ENCODE measurements at regions not wholly inside any gene's neighbourhood (a gene's known extent, or its start where the extent isn't known, plus 50 kb on each side); places are given as distances from the start of the nearest gene placed in this dataset.

- TF ChIP-seq ZNF114 (CRISPR knock-in tag; IDR thresholded peaks at IDR 0.05): no peak
Measured at GRCh38 chr7:115559877-115560276, 470.7 kb downstream of the TFEC start (continued).

DNA sequence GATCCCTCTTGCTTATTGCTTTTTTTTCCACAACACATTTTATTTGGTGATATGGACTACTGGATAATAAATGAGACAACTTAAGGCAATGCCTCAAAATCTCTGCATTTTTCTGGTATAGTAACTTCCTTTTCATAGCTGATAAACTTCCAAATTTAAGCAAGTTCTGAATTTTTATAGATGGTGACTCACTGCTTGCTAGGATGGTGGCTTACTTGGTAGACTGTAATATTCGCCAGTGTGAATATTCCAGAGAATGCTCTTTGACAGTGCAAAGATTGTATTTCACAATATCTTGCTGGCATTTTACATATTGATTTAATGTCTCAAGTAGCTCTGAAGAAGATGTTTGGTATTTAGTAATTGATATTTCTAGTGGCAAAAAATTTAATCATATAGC is 472.4 kb downstream of the TFEC start:
- H3K9me2 ChIP-seq (ENCODE audit: insufficient read depth): 0 out of 2 replicates have a peak, but pooled peaks cover 5% of the 10 kb centered on the region
- no peaks in the 10 kb centered on the region for H3K79me2 ChIP-seq (replicated peaks; ENCODE audit: insufficient read depth)
- no peaks in the 10 kb centered on the region for H3F3A ChIP-seq (replicated peaks; ENCODE audit: low read depth)
- Mint-ChIP-seq H3K4me1 (no peaks in the 10 kb centered on the region), H3K27ac (no peak overlapping the region), H3K36me3 (ENCODE audit: low read depth) (no peaks in the 10 kb centered on the region), H3K9me3 (peaks cover 4% of the 10 kb centered on the region; the same call in 1 of the 3 replicates), H3K27me3 (ENCODE audit: insufficient read depth, low read depth, poor library complexity) (peaks cover 3% of the 10 kb centered on the region), H3K4me3 (no peak overlapping the region)
- no peak for DNase-seq (ENCODE audit: low spot score)
- no peak overlapping the region for H3K27ac ChIP-seq (ENCODE audit: low read depth)
- no peaks in the 10 kb centered on the region for H4K20me1 ChIP-seq (replicated peaks; ENCODE audit: insufficient read depth)
- H3K36me3 ChIP-seq (ENCODE audit: insufficient read depth): no peaks in the 10 kb centered on the region
- no peaks in the 10 kb centered on the region for H3K4me1 ChIP-seq (ENCODE audit: insufficient read depth)
- no peak overlapping the region for H3K4me3 ChIP-seq
- no peak overlapping the region for H3K4me2 ChIP-seq
- no peaks in the 10 kb centered on the region for H3K27me3 ChIP-seq (ENCODE audit: insufficient read depth)
- TF ChIP-seq, protein P1, sequence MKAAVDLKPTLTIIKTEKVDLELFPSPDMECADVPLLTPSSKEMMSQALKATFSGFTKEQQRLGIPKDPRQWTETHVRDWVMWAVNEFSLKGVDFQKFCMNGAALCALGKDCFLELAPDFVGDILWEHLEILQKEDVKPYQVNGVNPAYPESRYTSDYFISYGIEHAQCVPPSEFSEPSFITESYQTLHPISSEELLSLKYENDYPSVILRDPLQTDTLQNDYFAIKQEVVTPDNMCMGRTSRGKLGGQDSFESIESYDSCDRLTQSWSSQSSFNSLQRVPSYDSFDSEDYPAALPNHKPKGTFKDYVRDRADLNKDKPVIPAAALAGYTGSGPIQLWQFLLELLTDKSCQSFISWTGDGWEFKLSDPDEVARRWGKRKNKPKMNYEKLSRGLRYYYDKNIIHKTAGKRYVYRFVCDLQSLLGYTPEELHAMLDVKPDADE (IDR thresholded peaks at IDR 0.05): no peak
- no peak for TF ChIP-seq STAT1 (IDR thresholded peaks at IDR 0.05; ENCODE audit: unreplicated experiment)
- TF ChIP-seq CREB1 (CRISPR knock-in tag; IDR thresholded peaks at IDR 0.05; ENCODE audit: low read depth): no peak
- TF ChIP-seq, protein P2, sequence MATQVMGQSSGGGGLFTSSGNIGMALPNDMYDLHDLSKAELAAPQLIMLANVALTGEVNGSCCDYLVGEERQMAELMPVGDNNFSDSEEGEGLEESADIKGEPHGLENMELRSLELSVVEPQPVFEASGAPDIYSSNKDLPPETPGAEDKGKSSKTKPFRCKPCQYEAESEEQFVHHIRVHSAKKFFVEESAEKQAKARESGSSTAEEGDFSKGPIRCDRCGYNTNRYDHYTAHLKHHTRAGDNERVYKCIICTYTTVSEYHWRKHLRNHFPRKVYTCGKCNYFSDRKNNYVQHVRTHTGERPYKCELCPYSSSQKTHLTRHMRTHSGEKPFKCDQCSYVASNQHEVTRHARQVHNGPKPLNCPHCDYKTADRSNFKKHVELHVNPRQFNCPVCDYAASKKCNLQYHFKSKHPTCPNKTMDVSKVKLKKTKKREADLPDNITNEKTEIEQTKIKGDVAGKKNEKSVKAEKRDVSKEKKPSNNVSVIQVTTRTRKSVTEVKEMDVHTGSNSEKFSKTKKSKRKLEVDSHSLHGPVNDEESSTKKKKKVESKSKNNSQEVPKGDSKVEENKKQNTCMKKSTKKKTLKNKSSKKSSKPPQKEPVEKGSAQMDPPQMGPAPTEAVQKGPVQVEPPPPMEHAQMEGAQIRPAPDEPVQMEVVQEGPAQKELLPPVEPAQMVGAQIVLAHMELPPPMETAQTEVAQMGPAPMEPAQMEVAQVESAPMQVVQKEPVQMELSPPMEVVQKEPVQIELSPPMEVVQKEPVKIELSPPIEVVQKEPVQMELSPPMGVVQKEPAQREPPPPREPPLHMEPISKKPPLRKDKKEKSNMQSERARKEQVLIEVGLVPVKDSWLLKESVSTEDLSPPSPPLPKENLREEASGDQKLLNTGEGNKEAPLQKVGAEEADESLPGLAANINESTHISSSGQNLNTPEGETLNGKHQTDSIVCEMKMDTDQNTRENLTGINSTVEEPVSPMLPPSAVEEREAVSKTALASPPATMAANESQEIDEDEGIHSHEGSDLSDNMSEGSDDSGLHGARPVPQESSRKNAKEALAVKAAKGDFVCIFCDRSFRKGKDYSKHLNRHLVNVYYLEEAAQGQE (IDR thresholded peaks at IDR 0.05; ENCODE audit: unreplicated experiment): no peak
- TF ChIP-seq POLR2AphosphoS5 (IDR thresholded peaks at IDR 0.05; ENCODE audit: low read depth): no peak
- TF ChIP-seq, protein P3, sequence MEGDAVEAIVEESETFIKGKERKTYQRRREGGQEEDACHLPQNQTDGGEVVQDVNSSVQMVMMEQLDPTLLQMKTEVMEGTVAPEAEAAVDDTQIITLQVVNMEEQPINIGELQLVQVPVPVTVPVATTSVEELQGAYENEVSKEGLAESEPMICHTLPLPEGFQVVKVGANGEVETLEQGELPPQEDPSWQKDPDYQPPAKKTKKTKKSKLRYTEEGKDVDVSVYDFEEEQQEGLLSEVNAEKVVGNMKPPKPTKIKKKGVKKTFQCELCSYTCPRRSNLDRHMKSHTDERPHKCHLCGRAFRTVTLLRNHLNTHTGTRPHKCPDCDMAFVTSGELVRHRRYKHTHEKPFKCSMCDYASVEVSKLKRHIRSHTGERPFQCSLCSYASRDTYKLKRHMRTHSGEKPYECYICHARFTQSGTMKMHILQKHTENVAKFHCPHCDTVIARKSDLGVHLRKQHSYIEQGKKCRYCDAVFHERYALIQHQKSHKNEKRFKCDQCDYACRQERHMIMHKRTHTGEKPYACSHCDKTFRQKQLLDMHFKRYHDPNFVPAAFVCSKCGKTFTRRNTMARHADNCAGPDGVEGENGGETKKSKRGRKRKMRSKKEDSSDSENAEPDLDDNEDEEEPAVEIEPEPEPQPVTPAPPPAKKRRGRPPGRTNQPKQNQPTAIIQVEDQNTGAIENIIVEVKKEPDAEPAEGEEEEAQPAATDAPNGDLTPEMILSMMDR (conservative IDR thresholded peaks at IDR 0.05; ENCODE audit: low read depth in 2 of 2): no peak
- no peak for TF ChIP-seq NANOG (IDR thresholded peaks at IDR 0.05; ENCODE audit: borderline replicate concordance)
- TF ChIP-seq ZNF331 (CRISPR knock-in tag; IDR thresholded peaks at IDR 0.05; ENCODE audit: low read depth): no peak
- no peak for TF ChIP-seq ZNF462 (CRISPR knock-in tag; IDR thresholded peaks at IDR 0.05)
- TF ChIP-seq EZH2 (IDR thresholded peaks at IDR 0.05; ENCODE audit: low read depth, unreplicated experiment): no peak
- TF ChIP-seq EZH2phosphoT487 (IDR thresholded peaks at IDR 0.05; ENCODE audit: unreplicated experiment): no peak
- no peak for TF ChIP-seq ZNF114 (CRISPR knock-in tag; IDR thresholded peaks at IDR 0.05)
- TF ChIP-seq JUNB (IDR thresholded peaks at IDR 0.05; ENCODE audit: unreplicated experiment): no peak
- no peak overlapping the region for H2AFZ ChIP-seq
- ATAC-seq: no peak
